ENCODE measurements at regions not wholly inside any gene's neighbourhood (a gene's known extent, or its start where the extent isn't known, plus 50 kb on each side); places are given as distances from the start of the nearest gene placed in this dataset.

- Histone ChIP-seq H3K79me2 (ENCODE audit: insufficient read depth, low read length) (no peaks in the 10 kb centered on the region), H3K4me3 (replicated peaks in 1 of 2; ENCODE audit: low read depth in 1 of 2, low read length in 2 of 2) (no peak overlapping the region), H3K9ac (ENCODE audit: low read length) (no peak overlapping the region), H3K36me3 (ENCODE audit: control insufficient read depth in 1 of 2, insufficient read depth in 2 of 2, low read length in 2 of 2) (no peaks in the 10 kb centered on the region), H3K9me3 (ENCODE audit: control insufficient read depth in 1 of 2, insufficient read depth in 1 of 2, low read depth in 1 of 2, low read length in 2 of 2) (peaks cover 39 to 51% of the 10 kb centered on the region in 2 experiments; a peak in 2 of 4 replicates), H4K20me1 (ENCODE audit: insufficient read depth) (no peaks in the 10 kb centered on the region), H3K27ac (ENCODE audit: low read depth, low read length) (no peak overlapping the region), H3K9me2 (ENCODE audit: insufficient read depth) (no peaks in the 10 kb centered on the region), H3K4me1 (ENCODE audit: control insufficient read depth in 1 of 2, insufficient read depth in 2 of 2, low read length in 2 of 2) (no peaks in the 10 kb centered on the region), H2AFZ (ENCODE audit: low read depth, low read length, poor library complexity, severe bottlenecking) (no peak overlapping the region), H3K4me2 (ENCODE audit: low read length) (no peak overlapping the region), H3K27me3 (ENCODE audit: insufficient read depth, low read length) (no peaks in the 10 kb centered on the region)
- BruUV-seq (replicated peaks), result no TSS peak
- DNase-seq (ENCODE audit: low read depth, low spot score) (no peak), ATAC-seq (no peak)
- CTCF ChIA-PET, result no interaction called here
- TF ChIP-seq YY1 (IDR thresholded peaks at IDR 0.05; ENCODE audit: extremely low read depth, insufficient replicate concordance, low read depth, low read length) (no peak), ZNF274 (IDR thresholded peaks at IDR 0.05; ENCODE audit: low read depth, low read length) (no peak), MAX (IDR thresholded peaks at IDR 0.05) (no peak), TCF7L2 (IDR thresholded peaks at IDR 0.05; ENCODE audit: borderline replicate concordance, extremely low read depth, insufficient read depth, insufficient read length) (no peak), POLR2A (IDR thresholded peaks at IDR 0.05; ENCODE audit: borderline replicate concordance, extremely low read depth, insufficient read depth, insufficient read length) (no peak), ZFX (IDR thresholded peaks at IDR 0.05) (no peak)
- intact Hi-C loops (cut with micrococcal nuclease), result no loop called here
- POLR2A ChIA-PET, result no interaction called here
- RAD21 ChIA-PET (ENCODE audit: low non-redundant PET in 1 of 2, low total read pairs in 2 of 2, uncharacterized antibody in 2 of 2, unreplicated experiment in 2 of 2), result no interaction called here
Observed at GRCh38 chr10:108443636-108444035, 1279.1 kb upstream of the SORCS1 start.

- Histone ChIP-seq H3K79me2 (ENCODE audit: insufficient read depth, low read length) (no peaks in the 10 kb centered on the region), H3K9ac (ENCODE audit: low read length) (no peak overlapping the region), H3K4me3 (replicated peaks in 1 of 2; ENCODE audit: low read depth in 1 of 2, low read length in 2 of 2) (no peak overlapping the region), H3K9me2 (ENCODE audit: insufficient read depth) (no peaks in the 10 kb centered on the region), H3K4me1 (ENCODE audit: control insufficient read depth in 1 of 2, insufficient read depth in 2 of 2, low read length in 2 of 2) (no peaks in the 10 kb centered on the region), H3K9me3 (ENCODE audit: control insufficient read depth in 1 of 2, insufficient read depth in 1 of 2, low read depth in 1 of 2, low read length in 2 of 2) (peaks cover 34 to 38% of the 10 kb centered on the region in 2 experiments; a peak in 2 of 4 replicates), H3K36me3 (ENCODE audit: control insufficient read depth in 1 of 2, insufficient read depth in 2 of 2, low read length in 2 of 2) (no peaks in the 10 kb centered on the region), H4K20me1 (ENCODE audit: insufficient read depth) (no peaks in the 10 kb centered on the region), H3K4me2 (ENCODE audit: low read length) (no peak overlapping the region), H3K27me3 (ENCODE audit: insufficient read depth, low read length) (no peaks in the 10 kb centered on the region), H2AFZ (ENCODE audit: low read depth, low read length, poor library complexity, severe bottlenecking) (no peak overlapping the region), H3K27ac (ENCODE audit: low read depth, low read length) (no peak overlapping the region)
- BruUV-seq (replicated peaks), result no TSS peak
- DNase-seq (ENCODE audit: low read depth, low spot score) (no peak), ATAC-seq (no peak)
- CTCF ChIA-PET, result no interaction called here
- RAD21 ChIA-PET (ENCODE audit: low non-redundant PET in 1 of 2, low total read pairs in 2 of 2, uncharacterized antibody in 2 of 2, unreplicated experiment in 2 of 2), result no interaction called here
- POLR2A ChIA-PET, result no interaction called here
- intact Hi-C loops (cut with micrococcal nuclease), result no loop called here
- TF ChIP-seq CBX3 (IDR thresholded peaks at IDR 0.05; ENCODE audit: low read depth), result no peak
Observed at GRCh38 chr10:108439397-108439796, 1274.9 kb upstream of the SORCS1 start.

All from HCT116 (cell line).